NCI-H1694 treated with DMSO at 0.1 percent for 48 hours (cell line): ENCODE measurements at regions not wholly inside any gene's neighbourhood (a gene's known extent, or its start where the extent isn't known, plus 50 kb on each side); places are given as distances from the start of the nearest gene placed in this dataset.

Experiments
- DNase-seq: peaks from one replicate; lab custom pipeline; 2025; lab: John Stamatoyannopoulos, UW

DNA sequence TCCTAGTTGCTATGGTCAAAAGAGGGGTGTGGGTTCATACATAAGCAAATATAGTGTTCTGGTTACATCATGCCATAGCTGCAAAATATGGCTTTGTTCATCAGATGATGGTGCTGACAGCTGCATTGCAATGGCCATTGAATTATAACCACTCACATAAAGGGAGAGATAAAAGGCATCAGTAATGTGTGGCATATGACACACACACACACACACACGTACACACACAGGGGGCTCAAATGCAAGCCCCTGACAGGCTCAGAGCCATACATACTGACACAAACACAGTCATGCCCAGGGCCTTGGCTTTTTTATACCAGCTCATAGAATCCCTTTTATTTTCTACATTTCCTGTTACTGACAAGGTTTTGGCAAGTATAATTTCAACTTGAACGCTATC, 698.9 kb downstream of the BCL11B start:
- no peak for DNase-seq

DNA sequence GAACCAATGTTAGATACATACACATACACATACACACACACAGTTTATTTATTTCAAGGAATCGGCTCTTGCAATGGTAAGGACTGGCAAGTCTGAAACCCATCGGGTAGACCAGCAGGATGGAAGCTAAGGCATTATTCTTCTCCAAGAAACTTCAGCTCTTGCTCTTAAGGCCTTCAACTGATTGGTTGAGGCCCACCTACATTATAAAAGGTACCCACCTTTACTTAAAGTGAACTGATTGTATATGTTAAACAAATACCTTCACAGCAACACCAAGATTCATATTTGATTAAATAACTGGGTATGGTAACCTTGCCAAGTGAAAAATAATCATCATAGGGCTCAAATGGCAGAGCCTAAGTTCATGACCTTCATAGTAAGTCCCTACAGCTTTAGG, 695.5 kb downstream of the BCL11B start:
- no peak for DNase-seq

DNA sequence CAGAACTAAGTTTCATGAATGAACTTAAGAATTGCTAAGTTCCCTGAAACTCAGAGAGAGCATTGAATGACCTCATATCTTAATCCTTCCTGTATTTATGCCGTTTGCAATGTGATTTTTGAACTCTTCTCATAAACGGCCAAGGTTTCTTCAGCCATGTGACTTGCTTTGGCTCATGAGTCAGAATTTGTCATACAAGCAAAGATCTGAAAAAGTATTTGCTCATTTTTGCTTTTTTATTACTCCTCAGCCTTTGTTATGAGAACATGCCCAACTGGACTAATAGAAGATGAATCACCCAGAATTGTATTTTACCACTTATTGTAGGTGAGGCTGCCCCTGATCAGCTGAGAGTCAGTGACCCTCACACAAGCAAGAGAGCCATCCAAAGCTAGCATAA, 693.8 kb downstream of the BCL11B start:
- DNase-seq = no peak

DNA sequence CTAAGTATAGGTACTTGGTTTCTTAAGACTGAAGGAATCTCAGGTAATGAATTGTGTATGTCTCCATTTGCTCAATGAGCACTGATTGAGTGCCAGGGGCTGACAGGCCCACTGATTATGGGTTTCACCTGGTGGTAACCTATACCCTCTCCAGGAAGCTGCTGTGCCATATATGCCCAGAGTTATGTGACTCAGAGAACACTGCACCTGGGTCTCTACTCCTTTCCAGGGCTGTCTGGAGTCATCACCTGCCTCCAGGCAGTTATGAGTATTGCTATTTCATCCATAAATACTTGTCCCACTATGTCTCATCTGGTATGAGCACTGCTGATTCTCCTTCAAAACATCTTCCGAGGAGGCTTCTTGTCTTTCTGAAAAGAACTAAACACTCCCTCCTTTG, 692.9 kb downstream of the BCL11B start:
- no peak for DNase-seq

DNA sequence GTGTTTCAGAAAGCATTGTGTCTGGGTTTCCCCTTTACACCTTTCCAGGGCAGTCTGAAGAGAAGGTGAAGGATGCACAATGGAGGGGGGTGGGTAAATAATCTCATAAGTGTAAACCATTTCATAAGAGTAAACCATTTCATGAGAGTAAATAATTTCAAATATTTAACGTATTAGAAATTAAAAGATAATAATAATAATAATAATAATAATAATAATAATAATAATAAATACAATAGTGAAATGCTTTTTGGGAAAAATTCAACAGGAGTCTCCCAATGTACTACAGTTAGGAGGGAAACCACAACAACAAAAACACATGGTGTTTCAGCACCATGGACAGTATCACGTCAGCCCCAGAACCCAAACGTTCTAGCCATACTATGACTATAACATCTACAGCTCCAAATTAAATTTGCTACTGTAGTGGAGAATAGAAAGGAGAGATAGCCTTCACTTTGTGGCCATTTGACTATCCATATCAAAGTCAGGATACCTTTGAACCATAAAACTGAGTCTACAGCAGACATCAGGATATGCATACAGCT, 691.8 kb downstream of the BCL11B start:
- no peak for DNase-seq

DNA sequence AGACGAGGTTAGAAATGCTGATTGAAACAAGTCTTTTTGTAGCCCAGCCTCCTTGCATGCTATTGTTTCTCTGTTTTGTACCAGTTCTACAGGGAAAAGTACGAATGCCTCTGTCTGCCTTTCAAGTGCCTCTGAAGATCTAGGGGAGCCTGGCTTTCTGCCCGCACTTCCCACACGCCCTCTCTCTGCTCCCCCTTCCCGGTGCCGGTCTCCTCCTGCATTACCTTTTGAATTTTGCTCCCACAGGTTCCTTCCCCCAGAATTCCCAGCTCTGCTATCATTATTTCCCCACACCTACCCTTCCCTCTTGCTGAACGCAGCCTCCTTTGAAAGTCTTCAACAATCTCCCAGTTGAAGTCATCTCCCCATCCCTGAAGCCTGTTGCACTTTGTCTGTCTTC, 689.7 kb downstream of the BCL11B start:
- no peak for DNase-seq

DNA sequence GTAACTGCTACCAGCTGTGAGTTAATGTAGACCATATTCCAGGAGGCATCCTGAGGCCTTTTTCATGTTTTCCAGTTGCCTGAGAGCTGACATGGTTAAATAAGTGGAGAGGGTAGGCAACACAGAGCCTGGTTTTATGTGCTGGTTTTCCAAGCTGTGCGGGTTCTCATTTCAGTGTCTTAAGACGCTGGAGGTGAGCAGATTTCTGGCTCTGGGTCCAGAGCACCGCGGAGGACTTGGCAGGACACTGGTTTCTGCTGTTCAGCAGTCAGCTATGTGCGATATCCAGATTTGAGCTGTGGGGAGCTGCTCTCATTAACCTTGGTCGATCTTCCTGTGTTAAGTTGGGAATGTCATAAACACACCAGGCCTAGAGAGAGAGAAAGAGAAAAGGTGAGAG, 680.8 kb downstream of the BCL11B start:
- DNase-seq = no peak

DNA sequence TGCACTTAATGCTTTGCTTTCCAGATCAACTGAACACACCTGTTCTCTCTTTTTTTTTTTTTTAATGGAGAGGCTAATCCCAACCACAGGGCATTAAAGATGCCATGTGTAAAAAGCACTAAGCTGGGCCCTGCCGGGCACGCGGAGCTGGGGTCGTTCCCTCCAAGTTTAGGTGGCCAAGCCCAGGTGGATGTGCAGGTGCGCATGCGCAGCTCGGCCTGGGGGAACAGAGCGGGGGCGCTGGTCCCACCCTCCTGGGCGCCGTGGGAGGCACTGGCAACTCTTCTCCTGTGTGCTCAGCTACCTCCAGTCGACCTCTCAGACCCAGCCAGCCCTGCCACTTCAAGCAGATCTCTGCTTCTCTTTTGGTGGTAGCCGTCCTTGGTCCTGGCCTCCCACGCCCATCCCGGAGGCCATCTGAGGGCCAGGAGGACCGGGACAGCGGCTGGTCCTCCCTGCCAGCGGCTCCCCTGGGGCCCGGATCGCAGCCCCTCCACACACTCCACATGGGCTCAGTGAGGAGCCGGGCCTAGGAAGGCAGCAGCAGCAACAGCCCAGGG, 679.3 kb downstream of the BCL11B start:
- no peak for DNase-seq

DNA sequence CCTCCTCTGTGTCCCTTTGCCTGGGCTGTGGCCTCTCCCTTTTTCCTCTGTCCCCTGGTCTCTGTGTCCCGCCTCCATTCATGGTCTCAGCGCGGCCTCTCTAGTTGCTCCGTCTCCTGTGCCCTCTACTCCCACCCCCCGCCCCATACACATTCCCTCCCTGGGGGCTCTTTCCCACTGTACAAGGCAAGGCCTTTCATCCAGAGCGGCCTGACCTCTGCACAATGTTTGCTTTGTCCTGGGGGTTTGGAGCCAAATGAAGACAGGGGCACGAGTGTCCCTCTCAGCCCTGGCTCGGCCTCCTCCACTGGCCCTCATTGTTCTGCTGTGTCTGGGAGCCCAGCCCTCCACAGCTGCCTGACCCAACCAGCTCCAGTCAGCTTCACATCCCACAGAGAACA, 678.6 kb downstream of the BCL11B start:
- no peak for DNase-seq

DNA sequence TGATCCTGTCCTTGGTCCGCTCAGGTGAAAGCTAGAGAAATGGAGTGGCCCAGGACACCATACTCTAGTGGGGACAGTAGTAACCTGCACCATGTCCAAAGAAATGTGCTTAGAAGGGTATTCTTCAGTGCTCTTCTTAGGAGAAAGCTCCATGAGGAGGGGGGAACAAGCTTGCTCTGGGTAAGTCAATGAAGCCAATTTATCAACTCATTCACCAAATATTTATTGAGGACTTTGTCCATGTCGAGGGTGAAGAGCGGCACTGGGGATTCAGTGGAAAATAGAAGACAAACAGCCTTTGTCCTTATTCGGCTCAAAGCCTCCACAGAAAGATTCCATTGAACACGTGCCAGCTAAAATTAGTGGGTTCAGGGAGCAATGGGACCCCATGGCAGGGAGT, 677.8 kb downstream of the BCL11B start:
- DNase-seq = no peak

DNA sequence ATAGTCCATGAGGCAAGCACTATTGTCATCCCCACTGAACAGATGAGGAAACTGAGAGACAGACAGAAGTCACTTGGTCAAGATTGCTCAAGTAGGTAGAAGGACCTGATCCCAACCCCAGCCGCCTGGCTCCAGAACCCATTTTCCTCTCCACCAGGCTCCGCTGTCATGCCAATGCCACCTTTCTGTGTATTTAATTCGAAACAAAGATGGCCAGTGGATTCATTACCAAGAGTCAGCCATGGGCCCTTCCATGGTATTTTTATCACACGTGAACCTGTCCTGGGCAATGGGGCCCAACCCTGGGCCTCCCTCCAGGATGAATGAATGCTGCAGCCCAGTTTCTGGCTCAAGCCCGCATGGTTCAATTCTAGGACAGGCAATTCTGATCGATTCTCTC, 673.4 kb downstream of the BCL11B start:
- no peak for DNase-seq

DNA sequence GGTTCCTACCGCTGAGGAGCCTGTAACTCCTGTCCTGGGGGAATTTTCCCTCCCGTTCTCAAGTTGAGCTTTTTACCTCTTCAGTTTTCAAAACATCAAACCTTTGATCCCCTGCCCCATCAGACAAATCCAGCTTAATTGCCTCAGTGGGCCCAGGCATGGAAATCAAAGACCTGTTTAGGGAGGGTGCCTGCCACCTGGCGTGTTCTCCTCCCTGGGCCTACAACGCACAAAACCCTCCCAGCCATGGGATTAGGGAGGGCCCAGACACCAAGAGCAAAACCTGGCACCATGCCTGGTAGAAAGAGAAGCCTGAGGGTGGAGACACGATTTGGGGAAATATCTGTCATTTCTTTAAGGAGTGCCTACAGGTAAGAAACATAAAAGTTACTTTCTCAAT, 672.9 kb downstream of the BCL11B start:
- no peak for DNase-seq

DNA sequence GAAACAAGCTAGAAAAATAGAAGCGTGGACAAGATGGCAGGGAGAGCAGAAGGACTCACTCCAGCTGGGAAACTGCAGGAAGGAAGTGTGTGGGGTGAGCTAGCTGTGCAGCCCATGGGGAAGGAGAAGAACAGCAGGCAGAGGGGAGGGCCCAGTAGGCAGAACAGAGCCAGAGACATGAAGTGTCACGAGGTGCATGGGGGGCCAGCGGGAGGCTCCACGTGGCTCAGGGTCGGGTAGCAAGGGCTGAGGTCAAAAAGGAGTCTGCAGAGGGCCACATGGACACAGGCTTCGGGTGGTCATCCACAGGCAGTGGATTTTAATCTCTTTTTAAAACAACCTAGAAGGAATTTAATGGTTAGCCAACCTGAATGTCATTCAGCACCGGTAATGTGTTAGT, 669.0 kb downstream of the BCL11B start:
- DNase-seq = no peak

DNA sequence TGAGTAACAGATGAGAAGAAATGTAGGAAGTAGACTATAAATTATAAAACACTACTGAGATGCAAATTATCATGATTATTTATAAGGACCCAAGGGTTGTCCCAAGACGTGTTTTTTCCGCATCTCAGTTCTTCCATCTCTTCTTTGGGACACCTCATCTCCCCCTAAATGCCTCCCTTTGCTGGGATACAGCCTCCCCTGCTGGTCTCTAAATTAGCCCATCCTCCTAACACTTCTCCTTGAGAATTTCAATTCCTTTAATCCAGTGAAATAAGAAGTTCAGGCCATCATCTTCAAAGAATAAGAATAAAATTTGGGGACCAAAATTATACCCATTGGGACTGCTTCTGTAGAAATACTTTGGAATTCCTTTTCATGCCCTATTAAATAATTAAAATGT, 667.0 kb downstream of the BCL11B start:
- no peak for DNase-seq

DNA sequence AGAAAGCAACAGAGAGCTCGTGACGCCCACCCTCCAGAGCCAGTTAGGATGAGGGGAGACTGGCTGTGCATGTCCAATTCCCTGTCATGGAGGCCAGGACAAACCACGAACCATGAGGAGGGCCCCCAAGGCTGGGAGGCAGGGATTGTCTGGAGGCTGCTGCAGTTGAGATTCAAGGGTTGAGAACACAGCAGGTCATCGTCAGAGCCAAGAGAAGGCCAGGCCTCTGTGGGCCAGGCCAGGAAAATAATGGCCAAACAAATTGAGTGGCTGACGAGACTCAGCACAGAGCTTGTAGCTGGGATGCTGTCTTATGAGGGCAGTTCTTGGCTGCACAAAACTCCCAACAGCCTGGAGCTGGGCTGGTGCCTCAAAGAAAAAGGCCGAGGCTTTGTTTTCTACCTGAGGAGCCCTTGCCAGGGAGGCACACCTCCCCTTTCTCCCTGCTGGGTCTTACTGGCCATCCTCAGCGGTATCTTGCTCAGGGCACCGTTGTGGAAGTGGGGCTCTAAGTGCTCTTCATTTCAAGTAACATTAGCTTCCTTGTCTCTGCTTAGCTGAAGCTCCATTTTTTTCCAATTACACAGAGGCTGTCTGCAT, 665.9 kb downstream of the BCL11B start:
- DNase-seq = no peak

DNA sequence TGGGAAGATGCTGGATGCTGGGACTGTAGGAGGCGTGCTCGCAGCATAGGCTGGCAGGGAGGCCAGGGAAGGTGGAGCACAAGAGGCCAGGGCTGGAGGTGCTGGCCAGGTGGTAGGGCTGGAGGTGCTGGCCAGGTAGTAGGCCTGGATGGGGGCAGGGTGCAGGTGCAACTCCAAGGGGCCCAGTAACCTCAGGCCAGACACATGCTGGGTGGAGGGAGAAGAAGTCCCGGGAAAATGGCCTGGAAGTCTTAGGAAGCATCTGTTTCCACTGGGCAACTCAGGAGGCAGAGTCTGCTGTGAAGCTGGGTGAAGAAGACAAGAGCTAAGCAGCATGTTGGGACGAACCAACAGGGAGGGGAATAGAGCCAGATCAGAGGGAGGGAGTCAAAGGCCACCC, 665.2 kb downstream of the BCL11B start:
- no peak for DNase-seq

DNA sequence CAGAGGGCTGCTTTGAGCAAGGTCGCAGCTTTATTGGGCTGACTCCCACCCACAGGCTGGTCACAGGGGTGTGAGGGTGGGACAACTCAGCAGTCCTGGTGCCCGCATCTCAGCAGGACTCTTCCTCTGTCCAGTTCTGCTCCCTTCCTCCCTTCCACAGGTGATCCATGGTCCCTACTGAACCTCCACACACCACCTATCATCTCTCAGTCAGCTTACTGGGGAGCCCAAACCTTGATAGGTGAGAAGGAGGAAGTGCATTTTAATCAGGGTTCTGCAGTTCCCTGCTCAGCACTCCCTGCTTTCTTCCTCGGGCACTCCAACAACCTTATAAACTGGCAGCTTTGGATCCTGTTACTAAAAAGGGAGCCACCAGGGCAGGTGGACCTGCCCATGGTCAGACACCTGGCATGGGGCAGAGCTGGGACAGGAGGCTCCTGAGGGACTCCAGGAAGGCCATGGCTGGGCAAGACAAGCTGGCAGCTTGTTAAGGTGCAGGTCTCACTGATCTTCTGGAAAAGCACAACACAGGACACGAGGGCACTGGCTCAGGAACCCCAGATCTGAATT, 664.6 kb downstream of the BCL11B start:
- no peak for DNase-seq

DNA sequence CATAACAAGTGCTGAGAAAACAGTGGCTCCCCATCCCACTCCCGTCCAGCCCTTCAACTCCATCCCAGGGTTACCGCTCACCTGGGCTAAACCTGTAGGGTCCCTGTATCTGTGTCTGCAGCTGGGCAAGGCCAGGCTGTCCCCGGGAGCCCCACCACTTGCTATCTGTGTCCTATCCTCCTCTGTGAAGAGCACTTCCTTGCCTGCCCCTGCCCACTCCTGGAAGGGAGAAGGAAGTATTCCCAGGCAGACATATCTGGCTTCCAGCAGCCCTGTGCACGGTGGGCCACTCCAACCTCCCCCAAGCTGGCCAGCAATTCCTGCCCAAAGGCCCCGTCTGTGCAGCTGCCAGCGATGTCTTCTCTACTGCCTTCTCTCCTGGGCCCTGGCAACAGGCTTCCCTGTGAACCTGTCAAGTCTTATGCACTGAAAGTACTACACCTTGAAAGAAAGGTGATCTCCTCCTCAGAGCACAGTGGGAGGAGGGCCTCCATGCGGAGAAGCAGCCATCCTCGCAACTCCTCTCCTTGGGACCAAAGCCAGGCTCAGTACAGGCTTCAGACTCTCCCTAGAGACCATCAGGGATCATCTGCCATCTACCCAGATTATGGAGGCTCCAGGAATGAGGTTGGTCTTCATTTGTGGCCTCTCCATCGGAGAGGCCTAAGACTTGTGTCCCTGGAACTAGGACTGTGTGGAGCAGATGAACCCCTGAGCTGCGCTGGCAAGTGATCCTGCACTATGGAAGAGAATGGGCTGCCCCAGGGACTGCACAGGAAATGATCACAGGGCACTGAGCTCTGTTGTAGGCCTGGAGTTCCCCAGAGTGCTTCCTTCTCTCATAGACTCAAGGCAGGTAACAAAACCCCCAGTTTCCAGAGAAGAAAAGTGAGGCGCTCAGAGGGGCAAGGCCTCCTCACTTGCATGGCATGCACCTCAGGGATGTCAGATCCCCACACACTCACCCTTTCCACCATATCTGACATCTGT, 663.6 kb downstream of the BCL11B start:
- no peak for DNase-seq

DNA sequence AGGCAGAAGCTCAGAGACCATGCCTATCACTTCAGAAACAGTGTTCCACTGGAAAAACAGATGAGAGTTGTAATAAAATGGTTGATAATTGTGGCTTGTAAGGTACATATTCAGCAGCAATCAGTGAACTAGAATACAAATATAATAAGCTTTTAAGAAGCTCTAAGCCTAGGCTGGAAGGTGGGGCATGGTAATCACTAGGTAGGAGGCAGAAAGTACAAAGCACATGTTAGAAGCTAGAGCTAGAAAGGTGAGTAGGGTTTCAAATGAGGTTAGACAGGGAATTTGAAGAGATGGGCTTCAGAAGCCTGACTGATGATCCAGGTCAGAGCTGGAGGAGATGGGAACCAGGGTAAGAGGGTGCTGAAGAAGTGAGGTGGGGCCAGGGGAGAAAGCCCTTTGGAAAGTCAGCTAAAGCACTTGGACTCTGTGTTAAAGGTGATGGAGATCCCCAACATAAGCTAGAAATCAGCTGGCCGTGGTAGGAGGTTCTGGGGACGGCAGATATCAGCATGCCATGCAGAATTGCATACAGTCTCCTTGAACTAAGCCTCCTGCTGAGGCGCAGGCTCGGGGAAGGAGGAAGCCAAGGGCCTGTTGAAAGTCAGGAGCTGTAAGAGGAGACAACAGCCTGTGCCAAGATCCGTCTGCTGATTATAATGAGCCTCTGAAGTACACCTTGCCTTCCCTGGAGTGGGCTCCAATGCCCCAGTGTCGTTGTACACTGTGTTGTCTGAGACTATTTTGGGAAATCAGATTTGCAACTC, 659.4 kb downstream of the BCL11B start:
- no peak for DNase-seq

DNA sequence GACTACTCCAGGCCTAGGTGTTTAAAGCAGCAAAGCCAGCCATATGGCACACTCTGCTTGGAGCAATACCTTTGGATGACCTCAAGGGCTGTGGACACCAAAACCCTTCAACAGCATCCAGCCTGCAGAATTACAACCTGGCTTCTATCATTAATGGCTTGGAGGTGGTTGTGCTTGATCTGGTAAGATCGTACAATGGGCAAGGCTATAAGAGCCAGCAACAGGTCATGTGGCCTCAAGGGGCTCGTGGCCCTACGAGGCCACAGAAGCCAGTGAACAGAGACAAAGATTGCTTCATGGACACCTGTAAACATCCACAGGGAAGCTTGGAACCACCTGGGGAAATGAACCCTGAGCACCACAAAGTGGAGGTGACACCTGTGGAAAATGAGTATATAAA, 657.3 kb downstream of the BCL11B start:
- no peak for DNase-seq

DNA sequence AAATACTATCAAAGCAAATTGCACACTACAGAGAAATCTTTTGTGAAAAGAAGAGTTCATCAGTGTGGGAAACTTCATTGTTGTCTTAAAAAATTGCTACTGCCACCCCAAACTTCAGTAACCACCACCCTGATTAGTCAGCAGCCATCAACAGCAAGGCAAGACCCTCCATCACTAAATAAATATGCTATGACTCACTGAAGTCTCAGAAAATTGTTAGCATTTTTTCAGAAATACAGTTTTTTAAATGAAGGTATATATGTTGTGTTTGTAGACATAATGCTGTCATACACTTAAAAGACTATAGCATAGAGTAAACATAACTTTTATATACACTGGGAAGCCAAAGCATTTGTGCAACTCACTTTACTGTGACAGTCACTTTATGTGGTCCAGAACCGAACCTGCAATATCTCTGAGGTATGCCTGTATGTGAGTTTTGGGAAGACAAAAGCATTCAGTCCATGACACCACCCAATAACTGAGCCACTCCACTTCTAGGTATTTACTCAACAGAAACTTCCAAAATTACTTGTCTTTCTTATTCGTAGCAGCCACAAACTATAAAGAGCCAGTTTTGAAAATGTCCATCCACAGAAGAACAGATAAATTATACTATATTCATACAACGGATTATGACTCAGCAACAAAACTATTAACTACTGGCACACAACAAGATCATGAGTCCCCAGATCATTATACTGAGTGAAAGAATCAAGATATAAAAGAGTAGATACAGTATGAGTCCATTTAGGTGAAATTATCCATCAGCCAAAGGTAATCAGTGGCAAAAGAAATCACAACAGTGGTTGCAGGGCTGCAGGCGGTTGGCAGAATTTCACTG, 649.6 kb downstream of the BCL11B start:
- no peak for DNase-seq
